SK-N-SH treated with all-trans-retinoic acid at 6 μM for 48 hours (cell line): ENCODE measurements at regions not wholly inside any gene's neighbourhood (a gene's known extent, or its start where the extent isn't known, plus 50 kb on each side); places are given as distances from the start of the nearest gene placed in this dataset.

Experiments used
- BACH2 ChIP-seq: fragments of 250-450 bp; sonication (Bioruptor Pico); IDR thresholded peaks from 2 replicates; pipeline ENCODE4 v1.9.0; 2021; ENCODE audit warnings: mild to moderate bottlenecking, borderline replicate concordance
- OSR1 ChIP-seq: fragments of 250-450 bp; sonication (Bioruptor Pico); IDR thresholded peaks from 2 replicates; pipeline ENCODE4 v1.8.0; 2022; ENCODE audit warnings: moderate library complexity, mild to moderate bottlenecking, inconsistent platforms
- RARB ChIP-seq: fragments of 250-450 bp; sonication (Bioruptor Pico); IDR thresholded peaks from 2 replicates; pipeline ENCODE4 v1.8.0; 2021; ENCODE audit warnings: mild to moderate bottlenecking, moderate library complexity
- SNAI2 ChIP-seq: fragments of 250-450 bp; sonication (Bioruptor Pico); IDR thresholded peaks from 2 replicates; pipeline ENCODE4 v1.5.0; 2020; ENCODE audit warnings: mild to moderate bottlenecking, moderate library complexity
- TOX ChIP-seq: fragments of 250-450 bp; sonication (Bioruptor Pico); IDR thresholded peaks from 2 replicates; pipeline ENCODE4 v1.8.0; 2021; ENCODE audit warnings: mild to moderate bottlenecking, moderate library complexity, borderline replicate concordance
- ZC3H10 ChIP-seq: fragments of 250-450 bp; sonication (Bioruptor Pico); IDR thresholded peaks from 2 replicates; pipeline ENCODE4 v1.5.1; 2021; ENCODE audit warnings: mild to moderate bottlenecking, moderate library complexity
- ZFP30 ChIP-seq: fragments of 450-650 bp; formaldehyde crosslinking; IDR thresholded peaks from 2 replicates; pipeline ENCODE4 v1.5.0; 2022; ENCODE audit warnings: mild to moderate bottlenecking, moderate library complexity
- ZNF565 ChIP-seq: fragments of 450-650 bp; formaldehyde crosslinking; conservative IDR thresholded peaks from 2 replicates; pipeline ENCODE4 v1.5.0; 2020; ENCODE audit warnings: low read depth, mild to moderate bottlenecking, moderate library complexity
- ZNF70 ChIP-seq: fragments of 450-650 bp; formaldehyde crosslinking; IDR thresholded peaks from 2 replicates; pipeline ENCODE4 v1.5.0; 2020; ENCODE audit warnings: mild to moderate bottlenecking, moderate library complexity
- TF ChIP-seq, protein P1 (sequence below): fragments of 250-450 bp; sonication (Bioruptor Pico); IDR thresholded peaks from 2 replicates; pipeline ENCODE4 v1.8.0; 2020; ENCODE audit warnings: mild to moderate bottlenecking, moderate library complexity, borderline replicate concordance
- TF ChIP-seq, protein P2 (sequence below): fragments of 250-450 bp; sonication (Bioruptor Pico); IDR thresholded peaks from 2 replicates; pipeline ENCODE4 v1.5.0; 2020; ENCODE audit warnings: mild to moderate bottlenecking, moderate library complexity

DNA sequence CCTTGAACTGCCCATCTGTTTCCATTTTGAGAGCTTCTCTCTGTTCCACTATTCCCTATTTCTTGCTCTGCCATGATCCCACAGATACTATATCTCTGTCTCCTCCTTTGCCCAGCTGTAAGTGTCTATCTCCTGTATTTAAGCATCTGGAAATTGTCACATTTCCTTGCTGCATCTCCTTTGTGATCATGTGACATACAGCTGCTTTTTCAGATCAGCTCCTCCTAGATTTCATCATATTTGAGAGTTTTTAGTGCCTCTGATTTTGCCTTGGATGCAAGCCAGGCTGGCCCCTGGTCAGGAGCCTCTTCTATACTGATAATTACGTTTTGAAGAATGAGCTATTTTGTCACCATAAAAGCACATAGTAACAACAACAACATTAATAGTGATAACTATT lies 131.7 kb upstream of the TNP1 start:
- TF ChIP-seq, protein P1, sequence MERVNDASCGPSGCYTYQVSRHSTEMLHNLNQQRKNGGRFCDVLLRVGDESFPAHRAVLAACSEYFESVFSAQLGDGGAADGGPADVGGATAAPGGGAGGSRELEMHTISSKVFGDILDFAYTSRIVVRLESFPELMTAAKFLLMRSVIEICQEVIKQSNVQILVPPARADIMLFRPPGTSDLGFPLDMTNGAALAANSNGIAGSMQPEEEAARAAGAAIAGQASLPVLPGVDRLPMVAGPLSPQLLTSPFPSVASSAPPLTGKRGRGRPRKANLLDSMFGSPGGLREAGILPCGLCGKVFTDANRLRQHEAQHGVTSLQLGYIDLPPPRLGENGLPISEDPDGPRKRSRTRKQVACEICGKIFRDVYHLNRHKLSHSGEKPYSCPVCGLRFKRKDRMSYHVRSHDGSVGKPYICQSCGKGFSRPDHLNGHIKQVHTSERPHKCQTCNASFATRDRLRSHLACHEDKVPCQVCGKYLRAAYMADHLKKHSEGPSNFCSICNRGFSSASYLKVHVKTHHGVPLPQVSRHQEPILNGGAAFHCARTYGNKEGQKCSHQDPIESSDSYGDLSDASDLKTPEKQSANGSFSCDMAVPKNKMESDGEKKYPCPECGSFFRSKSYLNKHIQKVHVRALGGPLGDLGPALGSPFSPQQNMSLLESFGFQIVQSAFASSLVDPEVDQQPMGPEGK (CRISPR knock-in tag): no peak
- TF ChIP-seq ZC3H10 (CRISPR knock-in tag) (no peak), BACH2 (CRISPR knock-in tag) (no peak), ZFP30 (CRISPR knock-in tag) (no peak), ZNF70 (CRISPR knock-in tag) (no peak), RARB (CRISPR knock-in tag) (no peak), OSR1 (CRISPR knock-in tag) (no peak), TOX (no peak), ZNF565 (CRISPR knock-in tag) (no peak), SNAI2 (no peak)
- TF ChIP-seq, protein P2, sequence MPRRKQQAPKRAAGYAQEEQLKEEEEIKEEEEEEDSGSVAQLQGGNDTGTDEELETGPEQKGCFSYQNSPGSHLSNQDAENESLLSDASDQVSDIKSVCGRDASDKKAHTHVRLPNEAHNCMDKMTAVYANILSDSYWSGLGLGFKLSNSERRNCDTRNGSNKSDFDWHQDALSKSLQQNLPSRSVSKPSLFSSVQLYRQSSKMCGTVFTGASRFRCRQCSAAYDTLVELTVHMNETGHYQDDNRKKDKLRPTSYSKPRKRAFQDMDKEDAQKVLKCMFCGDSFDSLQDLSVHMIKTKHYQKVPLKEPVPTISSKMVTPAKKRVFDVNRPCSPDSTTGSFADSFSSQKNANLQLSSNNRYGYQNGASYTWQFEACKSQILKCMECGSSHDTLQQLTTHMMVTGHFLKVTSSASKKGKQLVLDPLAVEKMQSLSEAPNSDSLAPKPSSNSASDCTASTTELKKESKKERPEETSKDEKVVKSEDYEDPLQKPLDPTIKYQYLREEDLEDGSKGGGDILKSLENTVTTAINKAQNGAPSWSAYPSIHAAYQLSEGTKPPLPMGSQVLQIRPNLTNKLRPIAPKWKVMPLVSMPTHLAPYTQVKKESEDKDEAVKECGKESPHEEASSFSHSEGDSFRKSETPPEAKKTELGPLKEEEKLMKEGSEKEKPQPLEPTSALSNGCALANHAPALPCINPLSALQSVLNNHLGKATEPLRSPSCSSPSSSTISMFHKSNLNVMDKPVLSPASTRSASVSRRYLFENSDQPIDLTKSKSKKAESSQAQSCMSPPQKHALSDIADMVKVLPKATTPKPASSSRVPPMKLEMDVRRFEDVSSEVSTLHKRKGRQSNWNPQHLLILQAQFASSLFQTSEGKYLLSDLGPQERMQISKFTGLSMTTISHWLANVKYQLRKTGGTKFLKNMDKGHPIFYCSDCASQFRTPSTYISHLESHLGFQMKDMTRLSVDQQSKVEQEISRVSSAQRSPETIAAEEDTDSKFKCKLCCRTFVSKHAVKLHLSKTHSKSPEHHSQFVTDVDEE (CRISPR knock-in tag): no peak
